GM23338 (cell line): ENCODE measurements at regions not wholly inside any gene's neighbourhood (a gene's known extent, or its start where the extent isn't known, plus 50 kb on each side); places are given as distances from the start of the nearest gene placed in this dataset.

Source experiments
- ATAC-seq: fragments of 200-7000 bp; cut with Tn5 transposase; 3 replicates; pipeline ENCODE4 v1.9.1; 2020
- DNase-seq: peaks from one replicate; pipeline ENCODE4 v3.0.0-alpha.2; 2015; ENCODE audit warnings: low spot score
- H2AFZ ChIP-seq: fragments of 200-600 bp; sonication (generic); 2 replicates; pipeline ENCODE4 v1.8.0; 2016; ENCODE audit warnings: antibody characterized with exemption, mild to moderate bottlenecking, moderate library complexity
- H3F3A ChIP-seq: fragments of 200-600 bp; sonication (generic); replicated peaks from 2 replicates; pipeline ENCODE4 v1.8.0; 2017; ENCODE audit warnings: antibody characterized with exemption, mixed run types, low read depth
- H3K27ac ChIP-seq: fragments of 200-600 bp; sonication (generic); 2 replicates; pipeline ENCODE4 v1.6.1; 2016; ENCODE audit warnings: low read depth
- H3K27me3 ChIP-seq: fragments of 200-600 bp; sonication (generic); 2 replicates; pipeline ENCODE4 v1.8.0; 2016; ENCODE audit warnings: mild to moderate bottlenecking, mixed run types, moderate library complexity; ENCODE audit not compliant: insufficient read depth
- H3K36me3 ChIP-seq: fragments of 200-600 bp; sonication (generic); 2 replicates; pipeline ENCODE4 v1.8.0; 2016; ENCODE audit warnings: mild to moderate bottlenecking; ENCODE audit not compliant: insufficient read depth
- H3K4me1 ChIP-seq: fragments of 200-600 bp; sonication (generic); 2 replicates; pipeline ENCODE4 v1.8.0; 2016; ENCODE audit warnings: mild to moderate bottlenecking, moderate library complexity; ENCODE audit not compliant: insufficient read depth
- H3K4me2 ChIP-seq: fragments of 200-600 bp; sonication (generic); 2 replicates; pipeline ENCODE4 v1.7.1; 2017; ENCODE audit warnings: mixed run types
- H3K4me3 ChIP-seq: fragments of 200-600 bp; sonication (generic); 2 replicates; pipeline ENCODE4 v1.6.1; 2016; ENCODE audit warnings: mixed run types
- H3K79me2 ChIP-seq: fragments of 200-600 bp; sonication (generic); replicated peaks from 2 replicates; pipeline ENCODE4 v1.8.0; 2017; ENCODE audit warnings: mild to moderate bottlenecking; ENCODE audit not compliant: insufficient read depth
- H3K9me2 ChIP-seq: fragments of 200-600 bp; sonication (generic); 2 replicates; pipeline ENCODE4 v1.8.0; 2017; ENCODE audit not compliant: insufficient read depth
- H4K20me1 ChIP-seq: fragments of 200-600 bp; sonication (generic); replicated peaks from 2 replicates; pipeline ENCODE4 v1.8.0; 2017; ENCODE audit warnings: mild to moderate bottlenecking; ENCODE audit not compliant: insufficient read depth
- H3K27ac Mint-ChIP-seq: 2 replicates; pipeline ENCODE4 v1.8.0; 2020; ENCODE audit warnings: inconsistent platforms, mild to moderate bottlenecking, moderate library complexity, mixed read lengths
- H3K27me3 Mint-ChIP-seq: 3 replicates; pipeline ENCODE4 v1.8.0; 2022; ENCODE audit warnings: low read depth, mild to moderate bottlenecking, moderate library complexity, mixed read lengths, inconsistent platforms; ENCODE audit not compliant: insufficient read depth, poor library complexity
- H3K36me3 Mint-ChIP-seq: 3 replicates; pipeline ENCODE4 v1.8.0; 2021; ENCODE audit warnings: low read depth, mild to moderate bottlenecking, inconsistent platforms, moderate library complexity, mixed read lengths
- H3K4me1 Mint-ChIP-seq: 3 replicates; pipeline ENCODE4 v1.8.0; 2020; ENCODE audit warnings: mild to moderate bottlenecking, inconsistent platforms, mixed read lengths
- H3K4me3 Mint-ChIP-seq: 3 replicates; pipeline ENCODE4 v1.8.0; 2021; ENCODE audit warnings: moderate library complexity, mild to moderate bottlenecking, inconsistent platforms, mixed read lengths
- H3K9me3 Mint-ChIP-seq: 3 replicates; pipeline ENCODE4 v1.8.0; 2020; ENCODE audit warnings: moderate library complexity, mild to moderate bottlenecking, inconsistent platforms, mixed read lengths
- CREB1 ChIP-seq: fragments of 250-450 bp; sonication (Bioruptor Pico); IDR thresholded peaks from 2 replicates; pipeline ENCODE4 v1.5.0; 2020; ENCODE audit warnings: low read depth, mild to moderate bottlenecking, moderate library complexity
- EZH2 ChIP-seq: fragments of 200-600 bp; sonication (generic); IDR thresholded peaks from one replicate; pipeline ENCODE4 v1.8.0; 2017; ENCODE audit warnings: antibody characterized with exemption, mild to moderate bottlenecking, low read depth; ENCODE audit not compliant: unreplicated experiment
- EZH2phosphoT487 ChIP-seq: fragments of 200-600 bp; sonication (generic); IDR thresholded peaks from one replicate; pipeline ENCODE4 v1.8.1; 2018; ENCODE audit warnings: antibody characterized with exemption; ENCODE audit not compliant: unreplicated experiment
- JUNB ChIP-seq: IDR thresholded peaks from one replicate; pipeline ENCODE4 v1.6.1; 2016; ENCODE audit warnings: antibody characterized with exemption; ENCODE audit not compliant: unreplicated experiment
- NANOG ChIP-seq: IDR thresholded peaks from 2 replicates; pipeline ENCODE4 v1.6.1; 2016; ENCODE audit warnings: antibody characterized with exemption, borderline replicate concordance
- POLR2AphosphoS5 ChIP-seq: IDR thresholded peaks from 2 replicates; pipeline ENCODE4 v1.6.1; 2016; ENCODE audit warnings: antibody characterized with exemption, low read depth
- STAT1 ChIP-seq: IDR thresholded peaks from one replicate; pipeline ENCODE4 v1.6.1; 2016; ENCODE audit warnings: antibody characterized with exemption; ENCODE audit not compliant: unreplicated experiment
- ZNF114 ChIP-seq: fragments of 250-450 bp; sonication (Bioruptor Pico); IDR thresholded peaks from 2 replicates; pipeline ENCODE4 v1.5.0; 2020; ENCODE audit warnings: mild to moderate bottlenecking, moderate library complexity
- ZNF331 ChIP-seq: fragments of 250-450 bp; sonication (Bioruptor Pico); IDR thresholded peaks from 2 replicates; pipeline ENCODE4 v1.5.0; 2020; ENCODE audit warnings: low read depth, mild to moderate bottlenecking, moderate library complexity
- TF ChIP-seq, protein P1 (sequence below): IDR thresholded peaks from one replicate; pipeline ENCODE4 v1.6.1; 2018; ENCODE audit warnings: antibody characterized with exemption; ENCODE audit not compliant: unreplicated experiment
- TF ChIP-seq, protein P2 (sequence below): IDR thresholded peaks from 2 replicates; pipeline ENCODE4 v1.6.1; 2016; ENCODE audit warnings: antibody characterized with exemption
- TF ChIP-seq, protein P3 (sequence below): fragments of 250-450 bp; sonication (Bioruptor Pico); IDR thresholded peaks from 2 replicates; pipeline ENCODE4 v1.5.0; 2020; ENCODE audit warnings: mild to moderate bottlenecking, moderate library complexity
- TF ChIP-seq, protein P4 (sequence below), 2 experiments: fragments of 200-600 bp in 1 of 2; sonication (generic) in 1 of 2; conservative IDR thresholded peaks; 2 replicates each; pipeline versions ENCODE4 v1.5.1 to v1.6.1; 2016 to 2017; ENCODE audit warnings: antibody characterized with exemption in 2 of 2, low read depth in 2 of 2, mild to moderate bottlenecking in 2 of 2, moderate library complexity in 1 of 2

DNA sequence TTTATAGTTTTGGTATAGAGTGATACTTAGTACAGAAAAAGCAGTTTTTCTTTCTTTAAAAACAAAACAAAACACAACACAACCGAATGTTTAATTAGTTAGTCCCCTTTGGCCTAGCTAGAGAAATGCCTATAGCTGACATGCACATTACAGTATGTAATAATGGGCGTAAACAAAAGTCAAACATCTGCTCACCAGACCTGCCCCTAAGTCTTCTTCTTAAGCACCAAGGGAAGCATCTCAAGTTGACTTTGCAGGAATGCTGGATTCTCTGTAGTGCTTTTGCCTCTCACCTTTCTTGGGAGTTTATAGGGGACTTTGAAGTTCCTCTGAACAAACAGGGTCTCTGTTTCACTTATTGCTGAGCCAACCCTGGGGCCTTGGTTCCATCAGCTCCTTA is 143.7 kb downstream of the TM2D1 start:
- ATAC-seq: no peak
- peaks cover 8% of the 10 kb centered on the region for H3K9me2 ChIP-seq

More for the DNA sequence above, 143.7 kb downstream of the TM2D1 start:
- no peaks in the 10 kb centered on the region for H3K79me2 ChIP-seq
- H3K4me3 Mint-ChIP-seq: no peak overlapping the region
- H3K27me3 Mint-ChIP-seq: peaks cover 1% of the 10 kb centered on the region
- peaks cover 12% of the 10 kb centered on the region; the same call in 2 of the 3 replicates for H3K36me3 Mint-ChIP-seq
- H3K9me3 Mint-ChIP-seq: peaks cover 26% of the 10 kb centered on the region
- no peak overlapping the region for H3K27ac ChIP-seq
- H3K27me3 ChIP-seq: no peaks in the 10 kb centered on the region
- peaks cover 8% of the 10 kb centered on the region for H3K36me3 ChIP-seq
- no peak for DNase-seq
- H4K20me1 ChIP-seq: no peaks in the 10 kb centered on the region
- H2AFZ ChIP-seq: no peak overlapping the region
- H3F3A ChIP-seq: no peaks in the 10 kb centered on the region
- H3K27ac Mint-ChIP-seq: no peak overlapping the region
- H3K4me1 ChIP-seq: no peaks in the 10 kb centered on the region
- H3K4me2 ChIP-seq: no peak overlapping the region
- TF ChIP-seq ZNF331: no peak
- no peak for TF ChIP-seq EZH2phosphoT487
- no peak for TF ChIP-seq ZNF114 (CRISPR knock-in tag)
- TF ChIP-seq EZH2: no peak
- TF ChIP-seq STAT1: no peak
- TF ChIP-seq, protein P1, sequence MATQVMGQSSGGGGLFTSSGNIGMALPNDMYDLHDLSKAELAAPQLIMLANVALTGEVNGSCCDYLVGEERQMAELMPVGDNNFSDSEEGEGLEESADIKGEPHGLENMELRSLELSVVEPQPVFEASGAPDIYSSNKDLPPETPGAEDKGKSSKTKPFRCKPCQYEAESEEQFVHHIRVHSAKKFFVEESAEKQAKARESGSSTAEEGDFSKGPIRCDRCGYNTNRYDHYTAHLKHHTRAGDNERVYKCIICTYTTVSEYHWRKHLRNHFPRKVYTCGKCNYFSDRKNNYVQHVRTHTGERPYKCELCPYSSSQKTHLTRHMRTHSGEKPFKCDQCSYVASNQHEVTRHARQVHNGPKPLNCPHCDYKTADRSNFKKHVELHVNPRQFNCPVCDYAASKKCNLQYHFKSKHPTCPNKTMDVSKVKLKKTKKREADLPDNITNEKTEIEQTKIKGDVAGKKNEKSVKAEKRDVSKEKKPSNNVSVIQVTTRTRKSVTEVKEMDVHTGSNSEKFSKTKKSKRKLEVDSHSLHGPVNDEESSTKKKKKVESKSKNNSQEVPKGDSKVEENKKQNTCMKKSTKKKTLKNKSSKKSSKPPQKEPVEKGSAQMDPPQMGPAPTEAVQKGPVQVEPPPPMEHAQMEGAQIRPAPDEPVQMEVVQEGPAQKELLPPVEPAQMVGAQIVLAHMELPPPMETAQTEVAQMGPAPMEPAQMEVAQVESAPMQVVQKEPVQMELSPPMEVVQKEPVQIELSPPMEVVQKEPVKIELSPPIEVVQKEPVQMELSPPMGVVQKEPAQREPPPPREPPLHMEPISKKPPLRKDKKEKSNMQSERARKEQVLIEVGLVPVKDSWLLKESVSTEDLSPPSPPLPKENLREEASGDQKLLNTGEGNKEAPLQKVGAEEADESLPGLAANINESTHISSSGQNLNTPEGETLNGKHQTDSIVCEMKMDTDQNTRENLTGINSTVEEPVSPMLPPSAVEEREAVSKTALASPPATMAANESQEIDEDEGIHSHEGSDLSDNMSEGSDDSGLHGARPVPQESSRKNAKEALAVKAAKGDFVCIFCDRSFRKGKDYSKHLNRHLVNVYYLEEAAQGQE: no peak
- TF ChIP-seq POLR2AphosphoS5: no peak
- TF ChIP-seq, protein P2, sequence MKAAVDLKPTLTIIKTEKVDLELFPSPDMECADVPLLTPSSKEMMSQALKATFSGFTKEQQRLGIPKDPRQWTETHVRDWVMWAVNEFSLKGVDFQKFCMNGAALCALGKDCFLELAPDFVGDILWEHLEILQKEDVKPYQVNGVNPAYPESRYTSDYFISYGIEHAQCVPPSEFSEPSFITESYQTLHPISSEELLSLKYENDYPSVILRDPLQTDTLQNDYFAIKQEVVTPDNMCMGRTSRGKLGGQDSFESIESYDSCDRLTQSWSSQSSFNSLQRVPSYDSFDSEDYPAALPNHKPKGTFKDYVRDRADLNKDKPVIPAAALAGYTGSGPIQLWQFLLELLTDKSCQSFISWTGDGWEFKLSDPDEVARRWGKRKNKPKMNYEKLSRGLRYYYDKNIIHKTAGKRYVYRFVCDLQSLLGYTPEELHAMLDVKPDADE: no peak
- TF ChIP-seq JUNB: no peak
- TF ChIP-seq, protein P3, sequence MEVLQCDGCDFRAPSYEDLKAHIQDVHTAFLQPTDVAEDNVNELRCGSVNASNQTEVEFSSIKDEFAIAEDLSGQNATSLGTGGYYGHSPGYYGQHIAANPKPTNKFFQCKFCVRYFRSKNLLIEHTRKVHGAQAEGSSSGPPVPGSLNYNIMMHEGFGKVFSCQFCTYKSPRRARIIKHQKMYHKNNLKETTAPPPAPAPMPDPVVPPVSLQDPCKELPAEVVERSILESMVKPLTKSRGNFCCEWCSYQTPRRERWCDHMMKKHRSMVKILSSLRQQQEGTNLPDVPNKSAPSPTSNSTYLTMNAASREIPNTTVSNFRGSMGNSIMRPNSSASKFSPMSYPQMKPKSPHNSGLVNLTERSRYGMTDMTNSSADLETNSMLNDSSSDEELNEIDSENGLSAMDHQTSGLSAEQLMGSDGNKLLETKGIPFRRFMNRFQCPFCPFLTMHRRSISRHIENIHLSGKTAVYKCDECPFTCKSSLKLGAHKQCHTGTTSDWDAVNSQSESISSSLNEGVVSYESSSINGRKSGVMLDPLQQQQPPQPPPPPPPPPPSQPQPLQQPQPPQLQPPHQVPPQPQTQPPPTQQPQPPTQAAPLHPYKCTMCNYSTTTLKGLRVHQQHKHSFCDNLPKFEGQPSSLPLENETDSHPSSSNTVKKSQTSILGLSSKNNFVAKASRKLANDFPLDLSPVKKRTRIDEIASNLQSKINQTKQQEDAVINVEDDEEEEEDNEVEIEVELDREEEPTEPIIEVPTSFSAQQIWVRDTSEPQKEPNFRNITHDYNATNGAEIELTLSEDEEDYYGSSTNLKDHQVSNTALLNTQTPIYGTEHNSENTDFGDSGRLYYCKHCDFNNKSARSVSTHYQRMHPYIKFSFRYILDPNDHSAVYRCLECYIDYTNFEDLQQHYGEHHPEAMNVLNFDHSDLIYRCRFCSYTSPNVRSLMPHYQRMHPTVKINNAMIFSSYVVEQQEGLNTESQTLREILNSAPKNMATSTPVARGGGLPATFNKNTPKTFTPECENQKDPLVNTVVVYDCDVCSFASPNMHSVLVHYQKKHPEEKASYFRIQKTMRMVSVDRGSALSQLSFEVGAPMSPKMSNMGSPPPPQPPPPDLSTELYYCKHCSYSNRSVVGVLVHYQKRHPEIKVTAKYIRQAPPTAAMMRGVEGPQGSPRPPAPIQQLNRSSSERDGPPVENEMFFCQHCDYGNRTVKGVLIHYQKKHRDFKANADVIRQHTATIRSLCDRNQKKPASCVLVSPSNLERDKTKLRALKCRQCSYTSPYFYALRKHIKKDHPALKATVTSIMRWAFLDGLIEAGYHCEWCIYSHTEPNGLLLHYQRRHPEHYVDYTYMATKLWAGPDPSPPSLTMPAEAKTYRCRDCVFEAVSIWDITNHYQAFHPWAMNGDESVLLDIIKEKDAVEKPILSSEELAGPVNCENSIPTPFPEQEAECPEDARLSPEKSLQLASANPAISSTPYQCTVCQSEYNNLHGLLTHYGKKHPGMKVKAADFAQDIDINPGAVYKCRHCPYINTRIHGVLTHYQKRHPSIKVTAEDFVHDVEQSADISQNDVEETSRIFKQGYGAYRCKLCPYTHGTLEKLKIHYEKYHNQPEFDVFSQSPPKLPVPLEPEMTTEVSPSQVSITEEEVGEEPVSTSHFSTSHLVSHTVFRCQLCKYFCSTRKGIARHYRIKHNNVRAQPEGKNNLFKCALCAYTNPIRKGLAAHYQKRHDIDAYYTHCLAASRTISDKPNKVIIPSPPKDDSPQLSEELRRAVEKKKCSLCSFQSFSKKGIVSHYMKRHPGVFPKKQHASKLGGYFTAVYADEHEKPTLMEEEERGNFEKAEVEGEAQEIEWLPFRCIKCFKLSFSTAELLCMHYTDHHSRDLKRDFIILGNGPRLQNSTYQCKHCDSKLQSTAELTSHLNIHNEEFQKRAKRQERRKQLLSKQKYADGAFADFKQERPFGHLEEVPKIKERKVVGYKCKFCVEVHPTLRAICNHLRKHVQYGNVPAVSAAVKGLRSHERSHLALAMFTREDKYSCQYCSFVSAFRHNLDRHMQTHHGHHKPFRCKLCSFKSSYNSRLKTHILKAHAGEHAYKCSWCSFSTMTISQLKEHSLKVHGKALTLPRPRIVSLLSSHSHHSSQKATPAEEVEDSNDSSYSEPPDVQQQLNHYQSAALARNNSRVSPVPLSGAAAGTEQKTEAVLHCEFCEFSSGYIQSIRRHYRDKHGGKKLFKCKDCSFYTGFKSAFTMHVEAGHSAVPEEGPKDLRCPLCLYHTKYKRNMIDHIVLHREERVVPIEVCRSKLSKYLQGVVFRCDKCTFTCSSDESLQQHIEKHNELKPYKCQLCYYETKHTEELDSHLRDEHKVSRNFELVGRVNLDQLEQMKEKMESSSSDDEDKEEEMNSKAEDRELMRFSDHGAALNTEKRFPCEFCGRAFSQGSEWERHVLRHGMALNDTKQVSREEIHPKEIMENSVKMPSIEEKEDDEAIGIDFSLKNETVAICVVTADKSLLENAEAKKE: no peak
- no peak for TF ChIP-seq CREB1
- TF ChIP-seq, protein P4, sequence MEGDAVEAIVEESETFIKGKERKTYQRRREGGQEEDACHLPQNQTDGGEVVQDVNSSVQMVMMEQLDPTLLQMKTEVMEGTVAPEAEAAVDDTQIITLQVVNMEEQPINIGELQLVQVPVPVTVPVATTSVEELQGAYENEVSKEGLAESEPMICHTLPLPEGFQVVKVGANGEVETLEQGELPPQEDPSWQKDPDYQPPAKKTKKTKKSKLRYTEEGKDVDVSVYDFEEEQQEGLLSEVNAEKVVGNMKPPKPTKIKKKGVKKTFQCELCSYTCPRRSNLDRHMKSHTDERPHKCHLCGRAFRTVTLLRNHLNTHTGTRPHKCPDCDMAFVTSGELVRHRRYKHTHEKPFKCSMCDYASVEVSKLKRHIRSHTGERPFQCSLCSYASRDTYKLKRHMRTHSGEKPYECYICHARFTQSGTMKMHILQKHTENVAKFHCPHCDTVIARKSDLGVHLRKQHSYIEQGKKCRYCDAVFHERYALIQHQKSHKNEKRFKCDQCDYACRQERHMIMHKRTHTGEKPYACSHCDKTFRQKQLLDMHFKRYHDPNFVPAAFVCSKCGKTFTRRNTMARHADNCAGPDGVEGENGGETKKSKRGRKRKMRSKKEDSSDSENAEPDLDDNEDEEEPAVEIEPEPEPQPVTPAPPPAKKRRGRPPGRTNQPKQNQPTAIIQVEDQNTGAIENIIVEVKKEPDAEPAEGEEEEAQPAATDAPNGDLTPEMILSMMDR (conservative IDR thresholded peaks at IDR 0.05; ENCODE audit: low read depth in 2 of 2): no peak
- no peak for TF ChIP-seq NANOG
- no peak overlapping the region for H3K4me3 ChIP-seq
- peaks cover 8% of the 10 kb centered on the region; the same call in 1 of the 3 replicates for H3K4me1 Mint-ChIP-seq
